Keratinocyte (primary cell): ENCODE measurements at regions not wholly inside any gene's neighbourhood (a gene's known extent, or its start where the extent isn't known, plus 50 kb on each side); places are given as distances from the start of the nearest gene placed in this dataset.

Experiments used
- EZH2 ChIP-seq: IDR thresholded peaks from one replicate; pipeline ENCODE4 v1.6.1; 2012; ENCODE audit warnings: inconsistent platforms, mild to moderate bottlenecking, low read length, moderate library complexity
- TF ChIP-seq, protein P1 (sequence below), 3 experiments: IDR thresholded peaks in 1 of 3; conservative IDR thresholded peaks in 1 of 3; optimal IDR thresholded peaks in 1 of 3; 2 replicates in 2 of 3; 3 replicates in 1 of 3; pipeline versions ENCODE3 to v1.5.1; 2011; ENCODE audit warnings: low read length in 3 of 3, mild to moderate bottlenecking in 3 of 3, moderate library complexity in 2 of 3, control low read depth in 1 of 3, inconsistent platforms in 1 of 3; ENCODE audit not compliant: insufficient read depth in 2 of 3; ENCODE audit errors: extremely low read depth in 1 of 3

DNA sequence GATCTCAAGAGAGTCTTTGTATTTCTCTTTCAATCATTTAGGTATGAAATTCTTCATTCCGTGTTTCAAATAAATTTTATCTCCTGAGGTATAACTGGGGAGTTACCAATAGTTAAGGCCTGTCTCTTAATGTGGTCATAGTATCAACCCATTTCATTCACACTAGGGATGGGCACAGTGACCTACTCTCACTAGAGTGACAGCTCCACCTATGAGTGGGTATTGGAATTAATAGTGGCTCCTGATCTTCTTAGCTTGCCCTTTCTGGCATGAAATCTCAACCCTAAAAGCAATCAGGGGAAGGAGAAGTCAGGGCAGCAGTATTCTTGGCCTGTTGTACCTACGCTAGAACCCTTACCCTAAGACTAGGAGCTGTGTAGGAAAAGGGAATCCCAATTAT is 507.7 kb downstream of the FAM181B start:
- TF ChIP-seq, protein P1, sequence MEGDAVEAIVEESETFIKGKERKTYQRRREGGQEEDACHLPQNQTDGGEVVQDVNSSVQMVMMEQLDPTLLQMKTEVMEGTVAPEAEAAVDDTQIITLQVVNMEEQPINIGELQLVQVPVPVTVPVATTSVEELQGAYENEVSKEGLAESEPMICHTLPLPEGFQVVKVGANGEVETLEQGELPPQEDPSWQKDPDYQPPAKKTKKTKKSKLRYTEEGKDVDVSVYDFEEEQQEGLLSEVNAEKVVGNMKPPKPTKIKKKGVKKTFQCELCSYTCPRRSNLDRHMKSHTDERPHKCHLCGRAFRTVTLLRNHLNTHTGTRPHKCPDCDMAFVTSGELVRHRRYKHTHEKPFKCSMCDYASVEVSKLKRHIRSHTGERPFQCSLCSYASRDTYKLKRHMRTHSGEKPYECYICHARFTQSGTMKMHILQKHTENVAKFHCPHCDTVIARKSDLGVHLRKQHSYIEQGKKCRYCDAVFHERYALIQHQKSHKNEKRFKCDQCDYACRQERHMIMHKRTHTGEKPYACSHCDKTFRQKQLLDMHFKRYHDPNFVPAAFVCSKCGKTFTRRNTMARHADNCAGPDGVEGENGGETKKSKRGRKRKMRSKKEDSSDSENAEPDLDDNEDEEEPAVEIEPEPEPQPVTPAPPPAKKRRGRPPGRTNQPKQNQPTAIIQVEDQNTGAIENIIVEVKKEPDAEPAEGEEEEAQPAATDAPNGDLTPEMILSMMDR (optimal IDR thresholded peaks at IDR 0.05 in 1 of 3, IDR thresholded peaks at IDR 0.05 in 1 of 3, conservative IDR thresholded peaks at IDR 0.05 in 1 of 3; ENCODE audit: extremely low read depth in 1 of 3, insufficient read depth in 2 of 3, low read length in 3 of 3): peak in 1 of 3 experiments; percentile 6
- TF ChIP-seq EZH2: no peak
